NCI-H2171 (cell line): ENCODE measurements at regions not wholly inside any gene's neighbourhood (a gene's known extent, or its start where the extent isn't known, plus 50 kb on each side); places are given as distances from the start of the nearest gene placed in this dataset.
"Not testable (repeated sequence)": the region's sequence is repeated elsewhere in the genome, so short reads cannot be mapped to it uniquely, and the experiment has no call there.

Source experiments
- DNase-seq: peaks from one replicate; lab custom pipeline; 2025; lab: John Stamatoyannopoulos, UW

DNA sequence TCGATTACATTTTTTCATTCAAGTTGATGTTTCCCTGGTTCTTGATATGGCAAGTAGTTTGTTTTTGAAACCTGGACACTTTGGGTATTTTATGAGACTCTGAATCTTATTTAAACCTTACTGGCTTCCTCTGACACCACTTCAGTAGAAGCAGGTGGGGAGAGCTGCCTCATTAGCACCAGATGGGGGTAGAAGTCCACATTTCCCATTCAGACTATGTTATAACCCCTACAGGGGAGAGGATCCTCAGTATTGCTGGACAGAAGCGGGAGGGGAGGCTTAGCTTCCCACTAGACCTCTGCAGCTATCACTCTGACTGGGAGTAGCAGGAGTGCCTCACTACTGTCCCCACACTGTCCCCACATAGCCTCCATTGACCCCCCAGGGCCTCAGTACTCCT lies 145.3 kb upstream of the SLC35G4 start:
- no peak for DNase-seq

- no peak for DNase-seq
Observed at GRCh38 chr18:11458447-11458846, 150.9 kb upstream of the SLC35G4 start.

GRCh38 chr18:11457853-11458252 lies 151.5 kb upstream of the SLC35G4 start:
- DNase-seq, result not testable (repeated sequence)

DNA sequence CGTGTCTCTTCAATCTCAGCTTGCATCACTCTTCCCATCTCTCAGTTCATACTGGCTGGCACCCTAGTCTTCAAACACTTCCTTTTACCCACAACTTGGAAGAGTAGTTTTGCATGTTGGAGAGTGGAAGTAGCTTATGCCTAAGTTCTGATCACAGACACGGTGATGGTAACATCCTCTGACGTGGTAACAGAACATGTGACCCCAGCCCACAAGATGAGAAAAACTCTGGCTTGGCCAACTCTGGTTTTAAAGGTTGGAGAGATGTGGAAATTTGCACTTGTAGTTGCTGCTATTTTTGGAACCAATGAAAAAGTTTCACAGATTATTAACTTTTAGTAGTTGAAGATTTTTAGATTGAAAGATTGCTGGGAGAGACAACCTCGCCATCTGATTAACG lies 155.4 kb upstream of the SLC35G4 start:
- DNase-seq, result no peak

DNA sequence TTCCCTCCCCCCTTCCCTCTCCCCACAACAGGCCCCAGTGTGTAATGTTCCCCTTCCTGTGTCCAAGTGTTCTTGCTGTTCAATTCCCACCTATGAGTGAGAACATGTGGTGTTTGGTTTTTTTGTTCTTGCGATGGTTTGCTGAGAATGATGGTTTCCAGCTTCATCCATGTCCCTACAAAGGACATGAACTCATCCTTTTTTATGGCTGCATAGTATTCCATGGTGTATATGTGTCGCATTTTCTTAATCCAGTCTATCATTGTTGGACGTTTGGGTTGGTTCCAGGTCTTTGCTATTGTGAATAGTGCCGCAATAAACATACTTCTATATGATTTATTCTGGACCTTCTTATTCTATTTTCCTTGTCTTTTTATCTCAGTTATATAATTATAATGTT lies 165.2 kb upstream of the SLC35G4 start:
- not testable (repeated sequence) for DNase-seq

- no peak for DNase-seq
Observed at GRCh38 chr18:11437046-11437445, 172.3 kb upstream of the SLC35G4 start.

DNA sequence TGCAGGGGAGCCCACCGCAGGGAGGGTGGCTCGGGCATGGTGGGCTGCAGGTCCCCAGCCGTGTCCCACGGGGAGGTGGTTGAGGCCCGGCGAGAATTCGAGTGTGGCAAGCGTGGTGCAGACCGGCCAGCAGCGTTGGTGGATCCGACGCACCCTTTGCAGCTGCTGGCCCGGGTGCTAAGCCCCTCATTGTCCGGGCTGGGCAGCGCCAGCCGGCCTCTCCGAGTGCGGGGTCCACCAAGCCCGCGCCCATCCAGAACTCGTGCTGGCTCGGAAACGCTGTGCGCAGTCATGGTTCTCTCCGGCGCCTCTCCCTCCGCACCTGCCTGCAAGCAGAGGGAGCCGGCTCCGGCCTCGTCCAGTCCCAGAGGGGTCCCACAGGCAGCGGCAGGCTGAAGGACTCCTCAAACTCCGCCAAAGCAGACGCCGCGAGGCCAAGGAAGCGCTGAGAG lies 177.0 kb upstream of the SLC35G4 start:
- DNase-seq, result no peak

- peak; percentile 5 for DNase-seq
Observed at GRCh38 chr18:11429876-11430275, 179.5 kb upstream of the SLC35G4 start.

GRCh38 chr18:11425211-11425610 lies 184.2 kb upstream of the SLC35G4 start:
- no peak for DNase-seq

DNA sequence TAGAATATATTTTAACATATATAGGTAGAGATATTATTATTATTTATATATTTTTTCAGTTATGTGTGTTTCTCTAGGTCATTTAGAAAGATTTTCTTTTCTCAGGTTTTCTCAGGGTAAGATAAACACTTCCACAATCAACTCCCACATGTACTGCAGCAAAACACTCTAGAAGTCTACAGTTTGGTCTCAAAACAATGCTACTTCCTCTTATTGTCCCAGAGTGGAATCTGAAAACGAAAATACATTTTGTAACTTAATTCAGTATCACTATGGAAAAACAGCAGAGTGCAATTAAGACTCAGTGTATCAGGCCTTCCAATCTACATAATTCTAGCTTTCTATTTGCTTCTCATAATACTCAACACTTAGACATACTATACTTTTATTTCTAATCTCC lies 190.1 kb upstream of the SLC35G4 start:
- no peak for DNase-seq

DNA sequence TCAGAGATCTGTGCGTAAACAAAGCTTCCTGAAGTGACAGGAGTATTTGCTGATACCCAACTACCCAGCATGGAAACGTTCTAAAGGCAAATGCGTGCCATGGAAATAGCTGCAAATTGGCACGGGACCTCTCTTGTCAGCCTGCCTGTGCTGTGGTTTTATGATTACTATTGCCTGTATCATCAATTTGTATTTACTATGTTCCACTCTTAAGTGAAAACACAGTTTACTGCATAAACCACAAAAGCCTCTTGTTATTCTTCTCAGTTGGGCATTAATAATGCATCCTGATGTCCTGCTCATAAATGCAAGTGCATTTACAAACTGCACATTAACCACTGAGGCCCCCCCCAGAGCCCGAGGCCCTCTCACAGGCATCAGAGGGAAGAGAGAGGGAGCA lies 196.6 kb upstream of the SLC35G4 start:
- no peak for DNase-seq

DNA sequence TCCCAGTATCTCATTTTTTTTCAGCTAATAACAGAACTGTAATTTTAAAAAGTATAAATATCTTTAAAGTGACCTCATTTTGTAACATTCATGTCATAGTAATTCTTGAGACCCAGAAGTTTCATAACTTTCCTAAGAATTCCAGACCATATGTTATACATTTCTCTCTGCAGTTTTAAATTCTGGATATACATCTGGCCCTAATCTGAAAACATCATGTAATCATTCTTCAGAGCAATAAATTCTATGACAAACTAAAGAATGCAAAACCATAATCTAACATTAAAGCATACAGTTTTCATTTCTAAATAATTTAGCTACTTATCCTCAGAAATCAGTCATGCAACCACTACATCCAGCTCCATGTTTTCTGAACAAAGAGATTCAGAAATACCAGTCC lies 198.3 kb upstream of the SLC35G4 start:
- DNase-seq, result no peak

DNA sequence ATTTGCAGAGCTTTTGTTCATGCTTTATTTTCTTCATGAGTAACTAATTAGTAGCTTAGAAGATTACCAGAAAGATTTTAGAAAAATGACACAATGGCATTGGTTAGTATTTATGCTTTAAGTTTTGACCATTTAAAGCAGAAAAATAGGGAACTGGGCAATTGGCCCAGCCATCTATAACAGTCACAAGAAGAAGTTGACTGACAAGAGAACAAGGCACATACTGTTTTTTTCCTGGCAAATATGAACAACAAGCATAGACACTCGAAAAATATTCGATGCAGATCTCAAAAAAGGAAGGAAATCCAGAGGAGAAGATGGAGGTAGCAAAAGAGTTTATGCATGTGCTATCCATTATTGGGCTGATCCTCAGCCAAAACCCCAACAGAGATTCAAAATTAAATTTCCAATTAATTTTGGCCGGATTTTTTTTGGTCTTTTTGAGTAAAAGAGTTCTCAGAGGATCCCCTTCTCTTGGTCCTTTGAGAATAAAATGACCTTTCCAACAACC lies 200.8 kb upstream of the SLC35G4 start:
- no peak for DNase-seq

GRCh38 chr18:11407940-11408339 lies 201.5 kb upstream of the SLC35G4 start:
- no peak for DNase-seq

- DNase-seq, result no peak
Observed at GRCh38 chr18:11405804-11406203, 203.6 kb upstream of the SLC35G4 start.

GRCh38 chr18:11400703-11401102 lies 208.7 kb upstream of the SLC35G4 start:
- no peak for DNase-seq

GRCh38 chr18:11398625-11399024 lies 210.8 kb upstream of the SLC35G4 start:
- no peak for DNase-seq

DNA sequence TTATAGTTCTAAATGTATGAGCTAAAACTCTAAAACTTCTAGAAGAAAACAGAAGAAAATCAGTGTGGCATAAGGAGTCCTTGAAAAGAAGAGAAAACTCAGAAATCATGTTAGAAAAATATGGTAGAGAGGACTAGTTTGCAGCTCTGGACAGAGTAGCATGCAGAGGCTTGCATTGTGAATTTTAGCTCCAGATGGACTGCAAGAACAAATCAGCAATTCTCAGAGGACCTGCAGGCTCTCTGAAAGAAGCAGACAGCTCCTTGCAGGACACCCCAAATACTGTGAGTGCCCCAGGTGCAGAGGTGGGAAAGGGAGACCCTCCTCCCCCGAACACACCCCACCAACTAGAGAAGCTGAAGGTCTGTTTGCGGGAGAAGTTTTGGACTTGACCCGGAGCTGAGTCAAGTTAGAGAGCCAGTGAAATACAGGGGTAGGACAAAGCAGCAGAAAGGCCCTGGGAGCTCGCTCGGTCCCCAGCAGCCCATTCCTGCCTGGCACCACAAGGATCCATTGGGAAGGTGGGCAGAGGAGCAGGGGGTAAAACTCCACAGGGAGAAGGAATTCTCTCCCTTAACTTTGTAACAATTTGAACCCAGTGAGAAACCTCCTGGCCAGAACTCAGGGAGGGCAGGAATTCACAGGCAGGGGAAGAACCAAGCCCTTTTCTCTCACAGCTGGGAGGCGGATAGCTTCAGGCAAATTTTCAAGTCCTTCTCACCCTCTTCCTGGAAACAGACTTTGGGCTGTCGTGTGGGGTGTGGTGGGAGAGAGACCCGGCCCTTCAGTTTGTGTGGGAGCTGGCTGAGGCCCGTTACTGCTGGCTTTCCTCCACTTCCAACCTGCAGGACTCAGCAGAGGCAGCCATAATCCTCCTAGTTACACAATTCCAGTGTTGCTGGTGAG lies 216.2 kb upstream of the SLC35G4 start:
- DNase-seq, result no peak

DNA sequence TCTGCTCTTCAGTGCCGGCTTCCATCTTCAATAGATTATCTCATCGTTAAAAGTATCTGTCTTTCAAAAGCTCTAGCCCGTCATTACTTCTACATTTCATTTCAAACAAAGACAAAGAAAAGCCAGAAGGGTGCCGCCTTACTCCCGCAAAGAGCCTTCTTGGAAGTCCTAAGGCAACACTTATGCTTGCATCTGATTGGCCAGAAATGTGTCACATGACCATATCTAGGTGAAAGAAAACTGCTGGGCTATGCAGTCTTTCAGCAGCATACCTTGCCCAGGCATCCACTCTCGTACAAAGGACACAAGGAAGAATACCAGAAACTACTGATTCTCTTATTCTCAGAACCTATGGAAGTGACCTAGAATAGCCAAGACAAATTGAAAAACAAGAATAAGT lies 217.1 kb upstream of the SLC35G4 start:
- DNase-seq, result no peak

DNA sequence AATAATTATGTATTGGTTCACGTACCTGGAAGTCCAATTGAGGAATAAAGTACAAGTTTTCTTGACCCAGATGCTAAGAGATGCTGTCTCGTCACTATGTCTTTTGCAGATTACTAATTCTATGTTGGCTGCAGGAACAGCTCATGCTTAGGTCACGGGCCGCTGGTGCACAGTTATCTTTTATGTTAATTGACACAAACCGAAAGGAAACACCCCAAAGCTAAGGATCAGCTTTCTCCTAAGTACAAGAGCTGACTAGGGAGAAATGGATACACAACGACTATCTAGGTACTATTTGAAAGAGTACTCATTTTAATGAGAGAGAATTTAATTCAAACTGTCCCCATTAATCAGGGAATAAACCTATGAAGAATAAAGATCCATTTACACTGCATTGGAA lies 217.7 kb upstream of the SLC35G4 start:
- no peak for DNase-seq

DNA sequence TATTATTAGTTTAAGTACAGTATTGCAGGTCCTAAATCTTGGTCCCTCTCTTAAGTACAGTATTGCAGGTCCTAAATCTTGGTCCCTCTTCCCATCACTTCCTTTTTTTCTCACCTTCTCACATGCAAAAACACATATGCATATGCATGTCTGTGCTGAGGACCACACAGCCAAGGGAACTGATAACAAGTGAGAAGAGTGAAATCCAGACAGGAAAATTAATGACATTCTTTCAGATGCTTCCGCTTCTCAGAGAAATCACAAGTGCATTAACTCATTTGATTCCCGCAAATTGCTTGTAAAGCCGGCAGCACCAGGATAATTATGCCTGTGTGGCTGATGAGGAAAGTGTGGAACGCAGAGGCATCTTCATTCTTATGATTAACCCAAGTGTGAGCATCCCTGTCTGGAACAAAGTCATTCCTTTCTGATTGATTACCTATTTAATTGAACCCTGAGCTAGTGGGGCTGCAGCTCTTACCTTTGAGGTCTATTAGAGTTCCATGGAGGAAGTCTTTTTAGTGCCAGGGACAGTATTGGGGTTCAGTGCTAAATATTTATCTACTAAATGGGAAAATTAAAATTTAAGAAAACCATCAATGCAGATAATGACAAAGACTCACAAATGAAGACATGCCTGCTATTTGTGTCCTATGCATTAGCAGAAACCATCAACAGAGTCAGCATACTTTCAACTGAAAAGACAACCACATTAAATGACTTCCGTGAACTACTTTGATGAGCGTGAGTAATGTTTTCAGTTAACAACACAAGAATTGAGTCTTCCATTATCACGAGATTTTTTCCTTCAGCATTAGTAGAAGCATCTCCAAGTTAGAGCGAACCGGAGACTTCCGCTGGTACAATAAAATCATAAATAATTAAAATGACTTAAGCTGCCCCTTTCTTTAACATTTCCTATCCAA lies 220.4 kb upstream of the SLC35G4 start:
- no peak for DNase-seq

- peak; percentile 38 for DNase-seq
Observed at GRCh38 chr18:11387880-11388279, 221.5 kb upstream of the SLC35G4 start.

GRCh38 chr18:11383381-11383780 lies 226.0 kb upstream of the SLC35G4 start:
- DNase-seq, result no peak
